ENCODE measurements at regions not wholly inside any gene's neighbourhood (a gene's known extent, or its start where the extent isn't known, plus 50 kb on each side); places are given as distances from the start of the nearest gene placed in this dataset.

DNA sequence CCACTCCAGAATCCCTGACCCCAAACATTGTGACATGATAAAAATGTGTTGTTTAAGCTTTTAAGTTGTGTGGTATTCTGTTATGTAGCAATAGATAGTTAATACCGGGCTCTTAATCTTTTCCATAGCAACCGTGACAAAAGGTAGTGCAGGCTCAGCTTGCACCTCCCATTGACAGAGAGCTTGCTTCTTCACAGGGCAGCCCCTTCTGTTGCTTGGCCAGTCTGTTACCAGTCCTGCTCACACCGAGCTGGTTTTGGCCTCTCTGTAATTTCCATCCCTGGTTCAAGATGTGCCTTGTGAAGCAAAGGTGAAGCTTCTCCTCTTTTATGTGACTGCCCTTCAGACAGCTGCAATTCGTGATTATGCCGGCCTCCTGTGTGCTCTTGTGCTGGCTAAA is 86.9 kb downstream of the CRYGS start:
- Histone ChIP-seq H3K36me3 (no peaks in the 10 kb centered on the region), H3K27ac (no peak overlapping the region), H3K27me3 (no peaks in the 10 kb centered on the region), H3K4me3 (no peak overlapping the region), H3K9me3 (no peaks in the 10 kb centered on the region), H3K4me1 (no peaks in the 10 kb centered on the region)
- intact Hi-C loops (cut with DNase I) = no loop called here
- TF ChIP-seq POLR2AphosphoS5 (IDR thresholded peaks at IDR 0.05; ENCODE audit: insufficient read depth in 1 of 2, low read depth in 1 of 2) (no peak), POLR2A (IDR thresholded peaks at IDR 0.05) (no peak)
- TF ChIP-seq, protein P1, sequence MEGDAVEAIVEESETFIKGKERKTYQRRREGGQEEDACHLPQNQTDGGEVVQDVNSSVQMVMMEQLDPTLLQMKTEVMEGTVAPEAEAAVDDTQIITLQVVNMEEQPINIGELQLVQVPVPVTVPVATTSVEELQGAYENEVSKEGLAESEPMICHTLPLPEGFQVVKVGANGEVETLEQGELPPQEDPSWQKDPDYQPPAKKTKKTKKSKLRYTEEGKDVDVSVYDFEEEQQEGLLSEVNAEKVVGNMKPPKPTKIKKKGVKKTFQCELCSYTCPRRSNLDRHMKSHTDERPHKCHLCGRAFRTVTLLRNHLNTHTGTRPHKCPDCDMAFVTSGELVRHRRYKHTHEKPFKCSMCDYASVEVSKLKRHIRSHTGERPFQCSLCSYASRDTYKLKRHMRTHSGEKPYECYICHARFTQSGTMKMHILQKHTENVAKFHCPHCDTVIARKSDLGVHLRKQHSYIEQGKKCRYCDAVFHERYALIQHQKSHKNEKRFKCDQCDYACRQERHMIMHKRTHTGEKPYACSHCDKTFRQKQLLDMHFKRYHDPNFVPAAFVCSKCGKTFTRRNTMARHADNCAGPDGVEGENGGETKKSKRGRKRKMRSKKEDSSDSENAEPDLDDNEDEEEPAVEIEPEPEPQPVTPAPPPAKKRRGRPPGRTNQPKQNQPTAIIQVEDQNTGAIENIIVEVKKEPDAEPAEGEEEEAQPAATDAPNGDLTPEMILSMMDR (IDR thresholded peaks at IDR 0.05) = no peak
- no peak for DNase-seq (ENCODE audit: extremely low spot score in 2 of 2)

DNA sequence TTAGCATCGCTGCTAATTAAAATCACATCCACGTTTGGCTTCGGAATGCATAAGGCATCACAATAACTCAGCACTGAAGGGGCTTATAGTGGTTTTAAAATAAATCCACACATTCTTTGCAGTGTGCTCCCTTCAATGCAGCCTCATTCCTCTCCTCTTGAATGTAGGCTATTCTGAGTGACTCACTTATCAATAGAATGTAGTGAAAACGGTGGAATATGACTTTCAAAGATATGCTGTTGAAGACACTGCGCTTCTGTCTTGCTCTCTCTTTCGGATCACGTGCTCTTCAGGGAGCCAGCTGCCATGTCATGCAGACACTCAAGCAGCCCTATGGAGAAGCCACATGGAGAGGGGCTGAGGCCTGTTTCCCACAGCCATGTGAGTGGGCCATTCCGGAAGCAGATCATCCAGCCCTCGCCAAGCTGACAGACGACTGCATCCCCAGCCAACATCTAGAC is 87.4 kb downstream of the CRYGS start:
- no peak overlapping the region for H3K27ac ChIP-seq
- no peak for DNase-seq (ENCODE audit: extremely low spot score in 2 of 2)
- H3K36me3 ChIP-seq = no peaks in the 10 kb centered on the region
- H3K4me3 ChIP-seq = no peak overlapping the region
- H3K4me1 ChIP-seq = no peaks in the 10 kb centered on the region
- intact Hi-C loops (cut with DNase I) = no loop called here
- no peaks in the 10 kb centered on the region for H3K27me3 ChIP-seq
- TF ChIP-seq, protein P1 (IDR thresholded peaks at IDR 0.05) = no peak
- TF ChIP-seq POLR2AphosphoS5 (IDR thresholded peaks at IDR 0.05; ENCODE audit: insufficient read depth in 1 of 2, low read depth in 1 of 2) (no peak), POLR2A (IDR thresholded peaks at IDR 0.05) (no peak)
- no peaks in the 10 kb centered on the region for H3K9me3 ChIP-seq

DNA sequence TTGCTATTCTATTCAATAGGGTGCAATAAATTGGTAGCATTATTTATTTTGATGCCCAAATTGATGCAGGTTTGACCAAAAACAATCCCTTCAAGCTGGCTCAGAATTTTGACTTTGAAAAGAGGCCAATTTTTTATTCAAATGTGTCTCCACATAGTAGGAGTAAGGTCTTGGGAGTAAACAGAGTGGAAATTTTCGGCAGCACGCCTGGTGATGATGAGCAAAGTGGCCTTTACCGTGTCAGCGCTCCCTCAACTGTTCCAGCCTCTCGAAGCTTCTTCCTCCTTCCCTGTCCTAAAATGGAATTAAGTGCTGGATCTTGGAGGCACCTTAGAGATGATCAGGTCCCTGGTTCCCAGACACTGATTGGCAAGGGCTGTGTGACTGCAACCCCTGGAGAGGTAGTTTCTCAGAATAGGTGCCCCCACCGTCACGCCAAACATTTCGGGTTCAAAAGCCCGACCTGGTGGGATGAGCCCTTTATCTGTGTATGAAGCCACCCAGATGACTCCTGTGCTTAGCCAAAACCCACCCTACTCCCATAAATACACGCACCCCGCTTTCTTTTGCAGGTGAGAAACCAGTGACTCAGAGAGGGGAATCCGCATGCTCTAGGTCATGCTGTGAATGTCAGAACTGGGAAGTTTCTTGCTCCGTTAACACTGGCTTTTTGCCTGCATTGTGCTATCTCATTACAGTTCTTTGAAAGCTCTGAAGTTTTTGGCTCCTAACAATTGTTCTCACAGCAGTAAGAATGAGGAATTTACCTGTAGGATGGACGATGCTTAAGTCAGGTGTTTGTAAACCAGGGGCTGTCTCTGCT is 89.1 kb downstream of the CRYGS start:
- TF ChIP-seq POLR2AphosphoS5 (IDR thresholded peaks at IDR 0.05; ENCODE audit: insufficient read depth in 1 of 2, low read depth in 1 of 2) (no peak), POLR2A (IDR thresholded peaks at IDR 0.05) (no peak)
- TF ChIP-seq, protein P1 (IDR thresholded peaks at IDR 0.05) = no peak
- peak in 1 of 2 donors; percentile 67 for DNase-seq (ENCODE audit: extremely low spot score in 2 of 2)
- intact Hi-C loops (cut with DNase I) = no loop called here
- Histone ChIP-seq H3K36me3 (no peaks in the 10 kb centered on the region), H3K9me3 (no peaks in the 10 kb centered on the region), H3K27ac (no peak overlapping the region), H3K4me1 (no peaks in the 10 kb centered on the region), H3K27me3 (no peaks in the 10 kb centered on the region), H3K4me3 (no peak overlapping the region)

DNA sequence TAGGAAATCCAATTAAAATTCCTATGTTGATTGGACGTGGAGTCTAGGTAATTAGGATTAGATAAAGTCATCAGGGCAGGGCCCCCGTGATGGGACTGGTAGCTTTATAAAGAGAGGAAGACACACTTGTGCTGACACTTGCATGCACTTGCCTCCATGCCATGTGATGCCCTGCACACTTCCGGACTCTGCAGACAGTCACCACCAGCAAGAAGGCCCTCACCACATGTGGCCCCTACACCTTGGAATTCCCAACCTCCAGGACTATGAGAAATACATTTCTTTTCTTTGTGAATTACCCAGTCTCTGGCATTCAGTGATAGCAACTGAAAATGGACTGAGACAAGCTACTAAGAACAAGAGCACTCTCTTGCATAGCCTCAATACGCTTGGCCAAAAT is 90.6 kb downstream of the CRYGS start:
- Histone ChIP-seq H3K4me1 (no peaks in the 10 kb centered on the region), H3K27ac (no peak overlapping the region), H3K9me3 (no peaks in the 10 kb centered on the region), H3K27me3 (no peaks in the 10 kb centered on the region), H3K4me3 (no peak overlapping the region), H3K36me3 (no peaks in the 10 kb centered on the region)
- DNase-seq (ENCODE audit: extremely low spot score in 2 of 2) = no peak
- intact Hi-C loops (cut with DNase I) = no loop called here
- TF ChIP-seq POLR2AphosphoS5 (IDR thresholded peaks at IDR 0.05; ENCODE audit: insufficient read depth in 1 of 2, low read depth in 1 of 2) = no peak
- no peak for TF ChIP-seq POLR2A (IDR thresholded peaks at IDR 0.05)
- TF ChIP-seq, protein P1 (IDR thresholded peaks at IDR 0.05) = no peak

DNA sequence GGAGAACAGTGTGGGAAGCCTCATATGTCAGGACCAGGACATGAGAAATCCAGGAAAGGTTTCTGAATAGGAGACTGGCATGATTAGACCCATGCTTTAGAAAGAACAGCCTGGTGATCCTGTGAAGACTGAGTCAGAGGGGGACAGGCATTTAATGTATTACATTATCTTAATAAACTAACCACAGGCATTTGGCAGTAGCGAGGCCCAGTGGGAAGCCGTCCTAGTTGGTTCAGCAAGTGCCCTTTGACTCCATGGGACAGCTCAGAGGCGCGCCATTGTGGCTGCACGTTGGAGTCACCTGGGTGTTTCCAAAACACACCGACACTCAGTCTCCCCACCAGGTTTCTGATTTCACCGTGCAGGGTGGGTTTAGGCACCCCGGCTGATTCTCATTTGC is 90.5 kb upstream of the DGKG start:
- TF ChIP-seq, protein P1 (IDR thresholded peaks at IDR 0.05) = no peak
- TF ChIP-seq POLR2A (IDR thresholded peaks at IDR 0.05) = no peak
- no peak for TF ChIP-seq POLR2AphosphoS5 (IDR thresholded peaks at IDR 0.05; ENCODE audit: insufficient read depth in 1 of 2, low read depth in 1 of 2)
- Histone ChIP-seq H3K9me3 (no peaks in the 10 kb centered on the region), H3K27ac (no peak overlapping the region), H3K4me3 (no peak overlapping the region), H3K4me1 (no peaks in the 10 kb centered on the region), H3K36me3 (no peaks in the 10 kb centered on the region), H3K27me3 (no peaks in the 10 kb centered on the region)
- peak in 1 of 2 donors; percentile 71 for DNase-seq (ENCODE audit: extremely low spot score in 2 of 2)
- intact Hi-C loops (cut with DNase I) = no loop called here
